ENCODE measurements at regions not wholly inside any gene's neighbourhood (a gene's known extent, or its start where the extent isn't known, plus 50 kb on each side); places are given as distances from the start of the nearest gene placed in this dataset.

DNA sequence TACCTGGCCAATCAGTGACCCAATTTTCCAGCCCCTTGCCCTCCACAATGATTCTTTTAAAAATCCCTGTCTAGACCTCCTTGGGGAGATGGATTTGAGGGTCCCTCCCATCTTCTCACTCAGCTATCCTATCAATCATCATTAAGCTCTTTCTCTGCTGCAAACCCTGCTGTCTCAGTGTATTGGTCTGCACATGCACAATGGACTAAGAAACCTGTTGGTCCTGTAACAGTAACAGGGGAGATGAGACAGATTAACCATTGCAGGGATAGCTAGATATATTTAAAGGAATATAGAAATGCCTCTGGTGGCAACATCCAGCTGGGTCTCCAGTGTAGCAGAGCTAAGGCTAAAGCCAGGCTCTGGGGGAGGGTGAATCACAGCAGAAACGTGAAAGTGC lies 74.6 kb upstream of the CHRNA7 start:
- peaks cover 11 to 18% of the 10 kb centered on the region in 2 donors for H3K27me3 Mint-ChIP-seq
- no peak overlapping the region for H3K27ac ChIP-seq (ENCODE audit: low read depth, low read length)
- no peaks in the 10 kb centered on the region for H3K9me3 ChIP-seq (ENCODE audit: control insufficient read depth in 1 of 2, low read length in 2 of 2)
- ChIA-PET POLR2A (ENCODE audit: partially characterized antibody) (no interaction called here), CTCF (ENCODE audit: partially characterized antibody) (interaction anchor here (1.3 kb wide), 2 partner anchors 18 to 22 kb away, joined by 3 to 6 read pairs; no protein-coding TSS in a partner anchor)
- DNase-seq, result no peak
- intact Hi-C loops (cut with micrococcal nuclease), result no loop called here
- H3K4me3 ChIP-seq (ENCODE audit: low read length in 2 of 2), result no peak overlapping the region
- H3K27me3 ChIP-seq (ENCODE audit: insufficient read depth, low read length), result no peaks in the 10 kb centered on the region
- H3K27ac Mint-ChIP-seq, result no peak overlapping the region
- no peaks in the 10 kb centered on the region for H3K4me1 ChIP-seq (ENCODE audit: insufficient read depth, low read length)
- H3K36me3 Mint-ChIP-seq, result peaks cover 0 to 6% of the 10 kb centered on the region in 2 donors
- peaks cover 5 to 52% (median 34%) of the 10 kb centered on the region in 8 donors for H3K9me3 Mint-ChIP-seq
- H3K4me3 Mint-ChIP-seq, result no peak overlapping the region
- H3K4me1 Mint-ChIP-seq, result no peaks in the 10 kb centered on the region
- H3K36me3 ChIP-seq (ENCODE audit: insufficient read depth, low read length), result no peaks in the 10 kb centered on the region

DNA sequence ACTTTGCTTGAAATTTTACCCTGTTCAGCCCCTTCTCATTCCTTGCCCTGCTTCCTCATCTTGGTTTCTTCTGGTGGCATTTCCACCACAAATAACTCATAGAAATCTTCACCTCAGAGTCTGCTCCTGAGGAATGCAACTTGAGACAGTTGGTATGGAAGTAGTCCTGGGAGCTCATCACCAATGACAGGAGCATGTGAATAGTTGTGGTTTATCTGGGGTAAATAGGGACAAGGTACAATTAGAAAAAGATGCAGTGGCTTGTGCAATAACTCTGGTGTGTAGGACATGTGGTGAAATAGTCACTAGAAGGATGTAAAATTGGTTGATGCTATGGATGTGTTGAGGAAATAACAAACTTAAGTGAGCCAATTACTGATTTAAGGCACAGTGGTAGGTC lies 72.7 kb upstream of the CHRNA7 start:
- Histone ChIP-seq H3K27me3 (ENCODE audit: insufficient read depth, low read length) (no peaks in the 10 kb centered on the region), H3K27ac (ENCODE audit: low read depth, low read length) (no peak overlapping the region), H3K4me1 (ENCODE audit: insufficient read depth, low read length) (no peaks in the 10 kb centered on the region), H3K36me3 (ENCODE audit: insufficient read depth, low read length) (no peaks in the 10 kb centered on the region), H3K4me3 (ENCODE audit: low read length in 2 of 2) (no peak overlapping the region), H3K9me3 (ENCODE audit: control insufficient read depth in 1 of 2, low read length in 2 of 2) (no peaks in the 10 kb centered on the region)
- intact Hi-C loops (cut with micrococcal nuclease), result no loop called here
- no peak overlapping the region for H3K27ac Mint-ChIP-seq
- H3K4me3 Mint-ChIP-seq, result no peak overlapping the region
- ChIA-PET POLR2A (ENCODE audit: partially characterized antibody) (no interaction called here), CTCF (ENCODE audit: partially characterized antibody) (no interaction called here)
- H3K4me1 Mint-ChIP-seq, result no peaks in the 10 kb centered on the region
- H3K9me3 Mint-ChIP-seq, result peaks cover 8 to 66% (median 44%) of the 10 kb centered on the region in 8 donors
- H3K36me3 Mint-ChIP-seq, result peaks cover 0 to 6% of the 10 kb centered on the region in 2 donors
- peaks cover 8 to 16% of the 10 kb centered on the region in 2 donors for H3K27me3 Mint-ChIP-seq
- no peak for DNase-seq

DNA sequence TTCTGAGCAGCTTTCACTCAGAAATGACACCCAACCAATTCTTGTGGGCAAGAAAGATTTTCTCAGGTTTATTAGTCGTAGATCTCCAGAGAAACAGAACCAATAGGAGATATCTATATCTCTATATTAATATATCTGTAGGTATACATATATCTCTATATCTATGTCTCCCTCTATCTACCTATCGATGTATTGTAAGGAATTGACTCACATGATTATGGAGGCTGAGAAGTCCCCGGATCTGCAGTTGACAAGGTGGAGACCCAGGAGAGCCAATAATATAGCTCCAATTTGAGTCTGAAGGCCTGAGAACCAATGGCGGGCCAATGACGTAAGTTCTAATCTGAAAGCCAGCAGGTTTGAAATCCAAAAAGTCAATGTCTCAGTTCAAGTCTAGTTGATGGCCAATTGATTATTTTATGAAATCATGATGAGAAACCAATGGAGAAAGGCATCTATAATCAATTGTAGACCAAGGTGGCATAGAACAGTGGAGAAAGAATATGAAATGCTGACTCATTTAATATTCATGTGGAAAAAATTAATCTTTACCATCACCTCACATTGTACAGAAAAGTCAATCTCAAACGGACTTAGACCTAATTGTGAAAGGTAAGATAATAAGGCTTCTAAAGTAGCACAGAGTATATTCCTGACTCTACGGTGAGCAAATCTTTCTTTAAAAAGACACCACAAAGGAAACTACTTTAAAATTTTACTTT lies 65.6 kb upstream of the CHRNA7 start:
- Histone ChIP-seq H3K27ac (ENCODE audit: low read depth, low read length) (no peak overlapping the region), H3K4me3 (ENCODE audit: low read length in 2 of 2) (no peak overlapping the region), H3K4me1 (ENCODE audit: insufficient read depth, low read length) (no peaks in the 10 kb centered on the region), H3K9me3 (ENCODE audit: control insufficient read depth in 1 of 2, low read length in 2 of 2) (no peaks in the 10 kb centered on the region), H3K27me3 (ENCODE audit: insufficient read depth, low read length) (no peaks in the 10 kb centered on the region), H3K36me3 (ENCODE audit: insufficient read depth, low read length) (no peaks in the 10 kb centered on the region)
- intact Hi-C loops (cut with micrococcal nuclease), result no loop called here
- ChIA-PET POLR2A (ENCODE audit: partially characterized antibody) (no interaction called here), CTCF (ENCODE audit: partially characterized antibody) (interaction anchor here (1.3 kb wide), 1 partner anchor 10 kb away, joined by 4 read pairs; no protein-coding TSS in a partner anchor)
- Mint-ChIP-seq H3K4me3 (no peak overlapping the region), H3K27ac (no peak overlapping the region), H3K9me3 (peaks cover 3 to 27% (median 13%) of the 10 kb centered on the region in 8 donors), H3K4me1 (no peaks in the 10 kb centered on the region), H3K27me3 (peaks cover 11 to 14% of the 10 kb centered on the region in 2 donors), H3K36me3 (no peaks in the 10 kb centered on the region)
- no peak for DNase-seq

DNA sequence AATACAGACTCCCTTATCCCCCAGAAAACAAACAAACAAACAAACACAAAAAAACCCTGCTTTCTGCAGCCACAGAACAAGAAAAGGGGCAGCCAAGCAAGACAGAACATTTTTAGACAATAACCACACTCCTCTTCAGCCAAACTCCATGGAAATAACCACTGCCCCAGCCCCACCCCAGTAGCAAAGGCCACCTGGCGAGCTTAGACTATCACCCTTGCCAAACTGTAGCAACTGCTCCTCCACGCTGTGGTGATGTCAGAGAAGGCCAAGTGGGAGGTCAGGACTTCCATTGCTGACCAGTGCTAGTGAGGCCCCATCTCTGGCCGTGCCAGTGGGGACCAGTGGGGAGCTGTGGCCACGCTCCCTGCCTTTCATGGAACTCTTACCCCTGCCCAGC lies 60.3 kb upstream of the CHRNA7 start:
- H3K36me3 Mint-ChIP-seq, result no peaks in the 10 kb centered on the region
- no peak overlapping the region for H3K27ac Mint-ChIP-seq
- H3K27ac ChIP-seq (ENCODE audit: low read depth, low read length), result no peak overlapping the region
- no peaks in the 10 kb centered on the region for H3K27me3 ChIP-seq (ENCODE audit: insufficient read depth, low read length)
- peaks cover 1 to 5% (median 3%) of the 10 kb centered on the region in 4 donors for H3K4me1 Mint-ChIP-seq
- H3K27me3 Mint-ChIP-seq, result peaks cover 9% of the 10 kb centered on the region in 2 donors
- no peaks in the 10 kb centered on the region for H3K9me3 Mint-ChIP-seq
- H3K4me3 Mint-ChIP-seq, result no peak overlapping the region
- intact Hi-C loops (cut with micrococcal nuclease), result no loop called here
- no peak overlapping the region for H3K4me3 ChIP-seq (ENCODE audit: low read length in 2 of 2)
- H3K9me3 ChIP-seq (ENCODE audit: control insufficient read depth in 1 of 2, low read length in 2 of 2), result no peaks in the 10 kb centered on the region
- DNase-seq, result no peak
- ChIA-PET CTCF (ENCODE audit: partially characterized antibody) (interaction anchor here (1.3 kb wide), 1 partner anchor 8 kb away, joined by 9 read pairs; no protein-coding TSS in a partner anchor), POLR2A (ENCODE audit: partially characterized antibody) (no interaction called here)
- H3K36me3 ChIP-seq (ENCODE audit: insufficient read depth, low read length), result no peaks in the 10 kb centered on the region
- H3K4me1 ChIP-seq (ENCODE audit: insufficient read depth, low read length), result peaks cover 2% of the 10 kb centered on the region

DNA sequence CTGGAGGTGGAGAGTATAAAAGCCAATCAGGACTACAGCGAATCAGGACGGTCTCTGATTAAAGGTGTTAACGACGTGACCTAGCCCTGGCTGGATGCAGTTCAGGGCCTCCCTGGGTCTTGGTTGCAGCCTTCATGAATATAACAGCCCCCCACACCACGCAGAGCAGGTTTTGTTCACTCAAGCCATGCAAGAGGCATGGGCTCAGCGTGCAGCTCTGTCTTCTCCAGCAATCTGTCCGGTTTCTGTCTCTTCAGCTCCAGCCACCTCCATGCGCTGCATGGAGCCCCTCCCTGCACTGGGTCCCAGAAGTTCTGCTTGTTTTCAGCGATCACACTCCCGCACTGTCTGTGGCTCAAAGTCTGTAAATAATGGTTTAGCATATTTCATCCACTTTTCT lies 57.1 kb upstream of the CHRNA7 start:
- ChIA-PET POLR2A (ENCODE audit: partially characterized antibody) (no interaction called here), CTCF (ENCODE audit: partially characterized antibody) (interaction anchor here (1.0 kb wide), 1 partner anchor 12 kb away, joined by 3 read pairs; no protein-coding TSS in a partner anchor)
- H3K36me3 ChIP-seq (ENCODE audit: insufficient read depth, low read length), result no peaks in the 10 kb centered on the region
- Mint-ChIP-seq H3K4me3 (peak overlapping the region in 1 of 8 donors; percentile 11), H3K9me3 (no peaks in the 10 kb centered on the region), H3K4me1 (peaks cover 6 to 19% (median 12%) of the 10 kb centered on the region in 4 donors), H3K27ac (no peak overlapping the region), H3K36me3 (no peaks in the 10 kb centered on the region), H3K27me3 (peaks cover 13 to 19% of the 10 kb centered on the region in 2 donors)
- DNase-seq, result no peak
- no peak overlapping the region for H3K27ac ChIP-seq (ENCODE audit: low read depth, low read length)
- H3K27me3 ChIP-seq (ENCODE audit: insufficient read depth, low read length), result no peaks in the 10 kb centered on the region
- intact Hi-C loops (cut with micrococcal nuclease), result no loop called here
- peaks cover 10% of the 10 kb centered on the region for H3K4me1 ChIP-seq (ENCODE audit: insufficient read depth, low read length)
- H3K9me3 ChIP-seq (ENCODE audit: control insufficient read depth in 1 of 2, low read length in 2 of 2), result no peaks in the 10 kb centered on the region
- no peak overlapping the region for H3K4me3 ChIP-seq (ENCODE audit: low read length in 2 of 2)

DNA sequence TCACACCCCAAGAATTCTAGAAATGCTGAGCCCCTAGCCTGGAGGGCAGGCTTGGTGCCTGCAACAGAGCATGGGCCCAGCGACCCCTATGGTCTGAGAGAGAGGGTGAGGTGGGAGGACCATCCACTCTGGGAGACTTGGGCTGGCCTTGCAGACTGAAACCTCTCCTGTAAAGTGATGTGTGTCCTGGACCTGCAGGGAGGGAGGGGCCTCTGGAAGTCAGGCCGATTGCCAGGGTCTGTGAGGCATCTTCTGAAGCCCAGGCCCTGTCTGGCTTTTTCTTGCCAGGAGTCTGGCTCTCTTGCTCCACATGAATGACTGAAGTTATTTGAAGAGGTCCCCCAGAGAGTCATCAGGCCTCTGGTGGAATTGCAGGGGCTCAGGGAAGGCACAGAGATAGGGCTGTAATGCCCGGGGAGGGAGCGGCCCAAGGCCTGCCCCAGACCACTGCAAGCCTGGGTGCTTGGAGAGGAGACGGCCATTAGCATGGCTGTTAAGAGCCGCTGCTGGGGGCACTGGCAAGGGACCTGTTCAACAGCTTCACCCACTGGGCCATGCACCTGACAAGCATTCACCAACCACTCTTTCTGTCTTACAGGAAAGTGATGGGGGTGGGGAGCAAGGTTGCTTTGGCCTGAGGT lies 56.0 kb upstream of the CHRNA7 start:
- Histone ChIP-seq H3K9me3 (ENCODE audit: control insufficient read depth in 1 of 2, low read length in 2 of 2) (no peaks in the 10 kb centered on the region), H3K4me1 (ENCODE audit: insufficient read depth, low read length) (peaks cover 10% of the 10 kb centered on the region), H3K4me3 (ENCODE audit: low read length in 2 of 2) (no peak overlapping the region), H3K27me3 (ENCODE audit: insufficient read depth, low read length) (no peaks in the 10 kb centered on the region), H3K36me3 (ENCODE audit: insufficient read depth, low read length) (no peaks in the 10 kb centered on the region), H3K27ac (ENCODE audit: low read depth, low read length) (no peak overlapping the region)
- no peaks in the 10 kb centered on the region for H3K9me3 Mint-ChIP-seq
- H3K27me3 Mint-ChIP-seq, result peaks cover 15 to 21% of the 10 kb centered on the region in 2 donors
- H3K4me1 Mint-ChIP-seq, result peaks cover 6 to 19% (median 12%) of the 10 kb centered on the region in 4 donors
- H3K4me3 Mint-ChIP-seq, result peak overlapping the region in 2 of 8 donors; percentile 66 to 70
- ChIA-PET POLR2A (ENCODE audit: partially characterized antibody) (no interaction called here), CTCF (ENCODE audit: partially characterized antibody) (interaction anchor here (0.8 to 1.3 kb wide), 5 partner anchors 9 to 19 kb away, joined by 3 to 7 read pairs (median 4); no protein-coding TSS in a partner anchor)
- H3K36me3 Mint-ChIP-seq, result no peaks in the 10 kb centered on the region
- intact Hi-C loops (cut with micrococcal nuclease), result no loop called here
- no peak for DNase-seq
- no peak overlapping the region for H3K27ac Mint-ChIP-seq
